GM10266 (cell line): ENCODE measurements at regions not wholly inside any gene's neighbourhood (a gene's known extent, or its start where the extent isn't known, plus 50 kb on each side); places are given as distances from the start of the nearest gene placed in this dataset.

Source experiments
- DNase-seq: peaks from one replicate; pipeline ENCODE4 v3.0.0; 2012; ENCODE audit errors: extremely low spot score
- CTCF ChIP-seq: IDR thresholded peaks from 2 replicates; pipeline ENCODE4 v1.5.1; 2012; ENCODE audit warnings: mild to moderate bottlenecking, low read depth; ENCODE audit not compliant: control insufficient read depth, insufficient read depth; ENCODE audit errors: missing control alignments

GRCh38 chr3:178457511-178457910, 78.7 kb upstream of the KCNMB2 start:
- no peak for DNase-seq
- no peak for TF ChIP-seq CTCF

- DNase-seq = no peak
- TF ChIP-seq CTCF = no peak
Observed at GRCh38 chr3:178458313-178459037, 77.8 kb upstream of the KCNMB2 start.

- no peak for DNase-seq
- TF ChIP-seq CTCF = no peak
Observed at GRCh38 chr3:178459038-178459410, 77.2 kb upstream of the KCNMB2 start.

- no peak for DNase-seq
- TF ChIP-seq CTCF = no peak
Observed at GRCh38 chr3:178465260-178466180, 70.7 kb upstream of the KCNMB2 start.

- no peak for DNase-seq
- no peak for TF ChIP-seq CTCF
Observed at GRCh38 chr3:178472941-178473340, 63.3 kb upstream of the KCNMB2 start.

- TF ChIP-seq CTCF = no peak
- DNase-seq = no peak
Observed at GRCh38 chr3:178474526-178474925, 61.7 kb upstream of the KCNMB2 start.

GRCh38 chr3:178475062-178475461, 61.2 kb upstream of the KCNMB2 start:
- no peak for DNase-seq
- TF ChIP-seq CTCF = no peak
